GM12878 (cell line): ENCODE measurements at regions not wholly inside any gene's neighbourhood (a gene's known extent, or its start where the extent isn't known, plus 50 kb on each side); places are given as distances from the start of the nearest gene placed in this dataset.

Experiments
- ATAC-seq: fragments of 200-7000 bp; cut with Tn5 transposase; 3 replicates; pipeline ENCODE4 v1.9.1; 2020; ENCODE audit warnings: mild to moderate bottlenecking, moderate library complexity
- BruUV-seq: library from RNA; stranded (reverse); fragments of 400-500 nt; replicated peaks from 2 replicates; lab custom pipeline; 2021; lab: Mats Ljungman, UMichigan
- CTCF ChIA-PET: fragments of 300-600 bp; sonication (Branson Sonifier 250); formaldehyde crosslinking; extraction: SDS; loops from one replicate; lab custom pipeline; 2021; ENCODE audit warnings: inconsistent platforms; lab: Yijun Ruan, JAX
- POLR2A ChIA-PET: fragments of 350-600 bp; formaldehyde crosslinking; extraction: SDS; loops from one replicate; lab custom pipeline; 2021; ENCODE audit warnings: inconsistent platforms; lab: Charles Lee
- RAD21 ChIA-PET: fragments of 300-600 bp; sonication (Branson Sonifier 250); formaldehyde crosslinking; loops from one replicate; lab custom pipeline; 2023; ENCODE audit warnings: antibody characterized with exemption; ENCODE audit not compliant: unreplicated experiment; lab: Charles Lee
- SMC1A ChIA-PET: fragments of 300-600 bp; sonication (Branson Sonifier 250); formaldehyde crosslinking; loops from one replicate; lab custom pipeline; 2023; ENCODE audit not compliant: unreplicated experiment, uncharacterized antibody; lab: Charles Lee
- DNase-seq: peaks from one replicate; pipeline ENCODE4 v3.0.0-alpha.2; 2011; ENCODE audit warnings: low read depth, low spot score
- FAIRE-seq: peaks from 3 replicates; lab custom pipeline; 2011; peaks lifted over from hg19 to GRCh38; lab: Jason Lieb, UNC
- H2AFZ ChIP-seq: 2 replicates; pipeline ENCODE4 v1.6.0; 2011; ENCODE audit warnings: low read depth, low read length, control low read depth; ENCODE audit not compliant: control insufficient read depth
- H3K27ac ChIP-seq: 2 replicates; pipeline ENCODE4 v1.5.1; 2011; ENCODE audit warnings: control low read depth; ENCODE audit not compliant: control insufficient read depth, insufficient read depth
- H3K27me3 ChIP-seq, 2 experiments: replicated peaks in 1 of 2; 2 replicates each; pipeline versions ENCODE4 v1.6.0 to v1.6.1; 2011; ENCODE audit warnings: low read length in 1 of 2; ENCODE audit not compliant: control insufficient read depth in 2 of 2, insufficient read depth in 2 of 2
- H3K36me3 ChIP-seq, 2 experiments: 2 replicates each; pipeline ENCODE4 v1.5.1; 2011; ENCODE audit warnings: low read length in 1 of 2; ENCODE audit not compliant: control insufficient read depth in 2 of 2, insufficient read depth in 2 of 2
- H3K4me1 ChIP-seq: 2 replicates; pipeline ENCODE4 v1.6.1; 2011; ENCODE audit warnings: mild to moderate bottlenecking, low read length, moderate library complexity, mixed read lengths; ENCODE audit not compliant: control insufficient read depth, insufficient read depth
- H3K4me2 ChIP-seq: 2 replicates; pipeline ENCODE4 v1.6.0; 2011; ENCODE audit warnings: control low read depth; ENCODE audit not compliant: control insufficient read depth, insufficient read depth
- H3K4me3 ChIP-seq: fragments of 200-600 bp; sonication (generic); 2 replicates; pipeline ENCODE4 v1.5.1; 2016
- H3K79me2 ChIP-seq: 2 replicates; pipeline ENCODE4 v1.6.0; 2011; ENCODE audit warnings: low read length; ENCODE audit not compliant: control insufficient read depth, insufficient read depth
- H3K9ac ChIP-seq: 2 replicates; pipeline ENCODE4 v1.8.0; 2011; ENCODE audit warnings: low read length, control low read depth, mixed read lengths; ENCODE audit not compliant: control insufficient read depth, insufficient read depth
- H3K9me3 ChIP-seq: replicated peaks from 3 replicates; pipeline ENCODE4 v1.5.1; 2011; ENCODE audit warnings: mild to moderate bottlenecking, low read length; ENCODE audit not compliant: control insufficient read depth, insufficient read depth
- H4K20me1 ChIP-seq: 2 replicates; pipeline ENCODE4 v1.6.0; 2011; ENCODE audit not compliant: control insufficient read depth, insufficient read depth
- CHD1 ChIP-seq: IDR thresholded peaks from 2 replicates; pipeline ENCODE4 v1.6.1; 2012; ENCODE audit warnings: low read depth, low read length, improper control_type of control experiment
- CHD4 ChIP-seq: fragments of 200-600 bp; sonication (generic); IDR thresholded peaks from 2 replicates; pipeline ENCODE4 v1.6.1; 2016; ENCODE audit warnings: mild to moderate bottlenecking
- NRF1 ChIP-seq: conservative IDR thresholded peaks from 2 replicates; pipeline ENCODE4 v1.6.1; 2011; ENCODE audit warnings: mild to moderate bottlenecking, low read depth, low read length, improper control_type of control experiment
- RAD21 ChIP-seq: IDR thresholded peaks from 2 replicates; pipeline ENCODE4 v1.6.1; 2011; ENCODE audit warnings: mild to moderate bottlenecking, low read depth, low read length, moderate library complexity; ENCODE audit not compliant: insufficient read depth
- RAD51 ChIP-seq: fragments of 450-650 bp; IDR thresholded peaks from 2 replicates; pipeline ENCODE4 v1.6.1; 2016; ENCODE audit warnings: moderate library complexity, mild to moderate bottlenecking, inconsistent platforms
- RBBP5 ChIP-seq: fragments of 200-600 bp; sonication (generic); conservative IDR thresholded peaks from 2 replicates; pipeline ENCODE4 v1.6.1; 2016
- RFX5 ChIP-seq: IDR thresholded peaks from 2 replicates; pipeline ENCODE4 v1.6.1; 2011; ENCODE audit warnings: low read depth, low read length, improper control_type of control experiment
- SREBF1 ChIP-seq: IDR thresholded peaks from 2 replicates; pipeline ENCODE4 v1.6.1; 2012; ENCODE audit warnings: mild to moderate bottlenecking, low read length
- SUPT20H ChIP-seq: IDR thresholded peaks from 2 replicates; pipeline ENCODE4 v1.6.1; 2011; ENCODE audit warnings: low read depth, mild to moderate bottlenecking, low read length, moderate library complexity, borderline replicate concordance; ENCODE audit not compliant: control insufficient read depth
- ZNF384 ChIP-seq: IDR thresholded peaks from 2 replicates; pipeline ENCODE4 v1.6.1; 2012; ENCODE audit warnings: low read depth, mild to moderate bottlenecking, low read length, improper control_type of control experiment, borderline replicate concordance
- WGBS: methylation state at CpG from one replicate; pipeline ENCODE4 v1.1.6; 2016; ENCODE audit warnings: low lambda C conversion rate; ENCODE audit not compliant: insufficient replicate concordance, insufficient coverage; ENCODE audit errors: missing lambda C conversion rate; 5-methylcytosine and 5-hydroxymethylcytosine counted together
- in situ Hi-C: fragments of 300-500 bp; cut with MboI; formaldehyde crosslinking; loops from 9 replicates; pipeline ENCODE4 v1.14.3; 2018; ENCODE audit warnings: mixed read lengths
- intact Hi-C: fragments of 100-400 bp; cut with micrococcal nuclease; formaldehyde crosslinking; loops from one replicate; pipeline ENCODE4 v1.14.2; 2022; ENCODE audit not compliant: unreplicated experiment
- TF ChIP-seq, protein P1 (sequence below): IDR thresholded peaks from 2 replicates; pipeline ENCODE4 v1.6.1; 2012; ENCODE audit warnings: mild to moderate bottlenecking, low read depth, low read length
- TF ChIP-seq, protein P2 (sequence below): fragments of 450-650 bp; IDR thresholded peaks from 2 replicates; pipeline ENCODE4 v1.6.1; 2018; ENCODE audit warnings: mild to moderate bottlenecking, low read depth, moderate library complexity; ENCODE audit not compliant: partially characterized antibody

DNA sequence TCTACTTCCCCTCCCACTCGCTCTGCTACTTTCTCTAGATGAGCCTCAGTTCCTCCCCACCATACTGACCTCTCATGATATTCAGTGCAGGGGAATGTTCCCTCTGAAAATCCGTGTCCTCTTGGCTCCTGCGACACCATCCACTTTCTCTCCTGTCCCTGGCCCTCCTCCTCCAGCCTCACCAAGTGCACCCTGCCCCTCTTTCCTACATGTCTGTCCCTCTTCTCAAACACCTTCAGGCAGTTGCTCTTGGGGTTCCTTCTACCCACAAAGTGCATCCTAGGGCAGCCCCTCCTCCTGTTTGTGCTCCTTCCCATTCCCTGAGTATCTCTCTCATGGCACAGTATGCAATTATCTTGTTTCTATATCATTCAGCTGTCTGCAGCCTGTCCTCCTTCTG, 246.4 kb upstream of the RAB6C start:
- intact Hi-C loops: no loop called here
- DNase-seq: no peak
- ChIA-PET CTCF (no interaction called here), RAD21 (no interaction called here)
- Histone ChIP-seq H3K27me3 (no peaks in the 10 kb centered on the region), H3K79me2 (no peaks in the 10 kb centered on the region), H3K4me2 (no peak overlapping the region)
- no peak for TF ChIP-seq RAD21
- TF ChIP-seq, protein P1, sequence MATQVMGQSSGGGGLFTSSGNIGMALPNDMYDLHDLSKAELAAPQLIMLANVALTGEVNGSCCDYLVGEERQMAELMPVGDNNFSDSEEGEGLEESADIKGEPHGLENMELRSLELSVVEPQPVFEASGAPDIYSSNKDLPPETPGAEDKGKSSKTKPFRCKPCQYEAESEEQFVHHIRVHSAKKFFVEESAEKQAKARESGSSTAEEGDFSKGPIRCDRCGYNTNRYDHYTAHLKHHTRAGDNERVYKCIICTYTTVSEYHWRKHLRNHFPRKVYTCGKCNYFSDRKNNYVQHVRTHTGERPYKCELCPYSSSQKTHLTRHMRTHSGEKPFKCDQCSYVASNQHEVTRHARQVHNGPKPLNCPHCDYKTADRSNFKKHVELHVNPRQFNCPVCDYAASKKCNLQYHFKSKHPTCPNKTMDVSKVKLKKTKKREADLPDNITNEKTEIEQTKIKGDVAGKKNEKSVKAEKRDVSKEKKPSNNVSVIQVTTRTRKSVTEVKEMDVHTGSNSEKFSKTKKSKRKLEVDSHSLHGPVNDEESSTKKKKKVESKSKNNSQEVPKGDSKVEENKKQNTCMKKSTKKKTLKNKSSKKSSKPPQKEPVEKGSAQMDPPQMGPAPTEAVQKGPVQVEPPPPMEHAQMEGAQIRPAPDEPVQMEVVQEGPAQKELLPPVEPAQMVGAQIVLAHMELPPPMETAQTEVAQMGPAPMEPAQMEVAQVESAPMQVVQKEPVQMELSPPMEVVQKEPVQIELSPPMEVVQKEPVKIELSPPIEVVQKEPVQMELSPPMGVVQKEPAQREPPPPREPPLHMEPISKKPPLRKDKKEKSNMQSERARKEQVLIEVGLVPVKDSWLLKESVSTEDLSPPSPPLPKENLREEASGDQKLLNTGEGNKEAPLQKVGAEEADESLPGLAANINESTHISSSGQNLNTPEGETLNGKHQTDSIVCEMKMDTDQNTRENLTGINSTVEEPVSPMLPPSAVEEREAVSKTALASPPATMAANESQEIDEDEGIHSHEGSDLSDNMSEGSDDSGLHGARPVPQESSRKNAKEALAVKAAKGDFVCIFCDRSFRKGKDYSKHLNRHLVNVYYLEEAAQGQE: no peak
- TF ChIP-seq RBBP5: no peak
- no peak for TF ChIP-seq CHD1
- no peak for TF ChIP-seq RFX5
- TF ChIP-seq, all 136 proteins: peak for 0
- Histone ChIP-seq H3K4me1 (no peaks in the 10 kb centered on the region), H2AFZ (no peak overlapping the region), H3K9me3 (no peaks in the 10 kb centered on the region), H3K4me3 (no peak overlapping the region), H3K27ac (no peak overlapping the region), H3K36me3 (no peaks in the 10 kb centered on the region), H4K20me1 (no peaks in the 10 kb centered on the region), H3K9ac (no peak overlapping the region)
- in situ Hi-C loops: no loop called here
- SMC1A ChIA-PET: no interaction called here
- POLR2A ChIA-PET: no interaction called here
- WGBS: 5% methylated on average over 3 of the region's 3 CpGs
- ATAC-seq: no peak
- no TSS peak for BruUV-seq
- FAIRE-seq: no peak

DNA sequence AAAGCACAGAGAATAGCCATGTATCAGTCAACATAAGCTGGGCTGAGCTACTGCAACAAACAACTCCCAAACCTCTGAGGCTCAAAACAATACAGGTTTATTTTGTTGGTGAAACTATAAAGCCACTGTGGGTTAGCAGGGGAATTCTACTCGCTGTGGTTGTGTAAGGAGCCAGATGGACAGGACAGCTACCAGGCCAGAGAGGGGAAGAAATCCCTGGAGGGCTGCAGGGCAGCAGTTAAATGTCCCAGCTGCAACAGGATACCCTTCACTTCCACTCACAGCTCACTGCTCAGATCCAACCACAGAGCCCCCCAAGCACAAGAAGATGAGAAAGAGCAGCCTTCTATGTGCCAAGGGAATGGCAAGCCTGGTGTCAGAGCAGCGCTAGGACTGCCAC, 245.9 kb upstream of the RAB6C start:
- no peaks in the 10 kb centered on the region for H3K79me2 ChIP-seq
- POLR2A ChIA-PET: no interaction called here
- no peak overlapping the region for H3K27ac ChIP-seq
- H2AFZ ChIP-seq: no peak overlapping the region
- H3K4me3 ChIP-seq: no peak overlapping the region
- BruUV-seq: no TSS peak
- H3K4me1 ChIP-seq: no peaks in the 10 kb centered on the region
- intact Hi-C loops: no loop called here
- no peaks in the 10 kb centered on the region for H3K36me3 ChIP-seq
- no peak overlapping the region for H3K9ac ChIP-seq
- no peaks in the 10 kb centered on the region for H3K27me3 ChIP-seq
- H3K9me3 ChIP-seq: no peaks in the 10 kb centered on the region
- CTCF ChIA-PET: no interaction called here
- H4K20me1 ChIP-seq: no peaks in the 10 kb centered on the region
- ATAC-seq (no peak), DNase-seq (no peak), FAIRE-seq (no peak)
- in situ Hi-C loops: no loop called here
- SMC1A ChIA-PET: no interaction called here
- 0% methylated on average over 2 of the region's 2 CpGs for WGBS
- H3K4me2 ChIP-seq: no peak overlapping the region
- RAD21 ChIA-PET: no interaction called here
- TF ChIP-seq ZNF384 (no peak), SREBF1 (no peak), NRF1 (no peak), SUPT20H (no peak), CHD4 (no peak), RFX5 (no peak), RAD51 (no peak)
- TF ChIP-seq, protein P2, sequence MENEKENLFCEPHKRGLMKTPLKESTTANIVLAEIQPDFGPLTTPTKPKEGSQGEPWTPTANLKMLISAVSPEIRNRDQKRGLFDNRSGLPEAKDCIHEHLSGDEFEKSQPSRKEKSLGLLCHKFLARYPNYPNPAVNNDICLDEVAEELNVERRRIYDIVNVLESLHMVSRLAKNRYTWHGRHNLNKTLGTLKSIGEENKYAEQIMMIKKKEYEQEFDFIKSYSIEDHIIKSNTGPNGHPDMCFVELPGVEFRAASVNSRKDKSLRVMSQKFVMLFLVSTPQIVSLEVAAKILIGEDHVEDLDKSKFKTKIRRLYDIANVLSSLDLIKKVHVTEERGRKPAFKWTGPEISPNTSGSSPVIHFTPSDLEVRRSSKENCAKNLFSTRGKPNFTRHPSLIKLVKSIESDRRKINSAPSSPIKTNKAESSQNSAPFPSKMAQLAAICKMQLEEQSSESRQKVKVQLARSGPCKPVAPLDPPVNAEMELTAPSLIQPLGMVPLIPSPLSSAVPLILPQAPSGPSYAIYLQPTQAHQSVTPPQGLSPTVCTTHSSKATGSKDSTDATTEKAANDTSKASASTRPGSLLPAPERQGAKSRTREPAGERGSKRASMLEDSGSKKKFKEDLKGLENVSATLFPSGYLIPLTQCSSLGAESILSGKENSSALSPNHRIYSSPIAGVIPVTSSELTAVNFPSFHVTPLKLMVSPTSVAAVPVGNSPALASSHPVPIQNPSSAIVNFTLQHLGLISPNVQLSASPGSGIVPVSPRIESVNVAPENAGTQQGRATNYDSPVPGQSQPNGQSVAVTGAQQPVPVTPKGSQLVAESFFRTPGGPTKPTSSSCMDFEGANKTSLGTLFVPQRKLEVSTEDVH: no peak
